GM19463 (cell line): ENCODE measurements at regions not wholly inside any gene's neighbourhood (a gene's known extent, or its start where the extent isn't known, plus 50 kb on each side); places are given as distances from the start of the nearest gene placed in this dataset.

Experiments
- ATAC-seq: cut with Tn5 transposase; IDR thresholded peaks from one replicate; pipeline ENCODE4 v1.9.1; 2021; ENCODE audit warnings: mild to moderate bottlenecking, moderate library complexity; ENCODE audit not compliant: unreplicated experiment

GRCh38 chr11:127628458-127628785 lies 627.9 kb upstream of the KIRREL3 start:
- no peak for ATAC-seq

- no peak for ATAC-seq
These were observed 627.3 kb upstream of the KIRREL3 start for GRCh38 chr11:127627629-127628457.

GRCh38 chr11:127627204-127627603 lies 626.6 kb upstream of the KIRREL3 start:
- ATAC-seq: no peak

GRCh38 chr11:127625402-127625801 lies 624.8 kb upstream of the KIRREL3 start:
- no peak for ATAC-seq

GRCh38 chr11:127624306-127624856 lies 623.8 kb upstream of the KIRREL3 start:
- ATAC-seq: no peak

- no peak for ATAC-seq
These were observed 622.1 kb upstream of the KIRREL3 start for GRCh38 chr11:127622686-127623085.

- ATAC-seq: no peak
These were observed 620.1 kb upstream of the KIRREL3 start for GRCh38 chr11:127620671-127621070.

- ATAC-seq: no peak
These were observed 619.4 kb upstream of the KIRREL3 start for GRCh38 chr11:127619946-127620345.

- ATAC-seq: no peak
These were observed 618.2 kb upstream of the KIRREL3 start for GRCh38 chr11:127618721-127619120.

GRCh38 chr11:127616158-127616557 lies 615.6 kb upstream of the KIRREL3 start:
- no peak for ATAC-seq

- no peak for ATAC-seq
These were observed 612.0 kb upstream of the KIRREL3 start for GRCh38 chr11:127612607-127613006.

GRCh38 chr11:127609025-127609773 lies 608.6 kb upstream of the KIRREL3 start:
- ATAC-seq: no peak

- no peak for ATAC-seq
These were observed 607.0 kb upstream of the KIRREL3 start for GRCh38 chr11:127607487-127608085.

- no peak for ATAC-seq
These were observed 601.0 kb upstream of the KIRREL3 start for GRCh38 chr11:127601578-127601977.

GRCh38 chr11:127600674-127601073 lies 600.1 kb upstream of the KIRREL3 start:
- no peak for ATAC-seq

- no peak for ATAC-seq
These were observed 597.9 kb upstream of the KIRREL3 start for GRCh38 chr11:127598476-127598875.

GRCh38 chr11:127596433-127596832 lies 595.9 kb upstream of the KIRREL3 start:
- ATAC-seq: no peak

- no peak for ATAC-seq
These were observed 591.8 kb upstream of the KIRREL3 start for GRCh38 chr11:127592371-127592770.

- ATAC-seq: no peak
These were observed 589.7 kb upstream of the KIRREL3 start for GRCh38 chr11:127590314-127590713.

GRCh38 chr11:127588431-127588830 lies 587.9 kb upstream of the KIRREL3 start:
- ATAC-seq: no peak

- ATAC-seq: no peak
These were observed 586.9 kb upstream of the KIRREL3 start for GRCh38 chr11:127587511-127587910.

GRCh38 chr11:127576210-127576609 lies 575.6 kb upstream of the KIRREL3 start:
- no peak for ATAC-seq
